PC-3 (cell line): ENCODE measurements at regions not wholly inside any gene's neighbourhood (a gene's known extent, or its start where the extent isn't known, plus 50 kb on each side); places are given as distances from the start of the nearest gene placed in this dataset.

ENCODE experiments used
- ATAC-seq: fragments of 200-7000 bp; cut with Tn5 transposase; 2 replicates; pipeline ENCODE4 v1.9.1; 2020; ENCODE audit warnings: mild to moderate bottlenecking, moderate library complexity
- BruUV-seq: library from RNA; stranded (reverse); fragments of 400-500 nt; replicated peaks from 2 replicates; lab custom pipeline; 2021; lab: Mats Ljungman, UMichigan
- CTCF ChIA-PET: fragments of 300-600 bp; sonication (Branson Sonifier 250); formaldehyde crosslinking; loops from one replicate; lab custom pipeline; 2022; ENCODE audit warnings: antibody characterized with exemption; lab: Charles Lee
- POLR2A ChIA-PET: fragments of 300-600 bp; sonication (Branson Sonifier 250); formaldehyde crosslinking; loops from one replicate; lab custom pipeline; 2022; ENCODE audit warnings: antibody characterized with exemption; ENCODE audit not compliant: unreplicated experiment; lab: Charles Lee
- DNase-seq: peaks from one replicate; pipeline ENCODE4 v3.0.0-alpha.2; 2015
- H2AFZ ChIP-seq: fragments of 300-600 bp; sonication (generic); 2 replicates; pipeline ENCODE4 v1.6.0; 2016; ENCODE audit warnings: antibody characterized with exemption, low read length
- H3F3A ChIP-seq: fragments of 300-600 bp; sonication (generic); one replicate; pipeline ENCODE4 v1.6.0; 2017; ENCODE audit warnings: antibody characterized with exemption, low read length, control low read depth, mild to moderate bottlenecking; ENCODE audit not compliant: unreplicated experiment
- H3K27ac ChIP-seq: fragments of 300-600 bp; sonication (generic); 2 replicates; pipeline ENCODE4 v1.5.1; 2016; ENCODE audit warnings: mild to moderate bottlenecking, low read length
- H3K27me3 ChIP-seq: fragments of 300-600 bp; sonication (generic); 2 replicates; pipeline ENCODE4 v1.6.1; 2016; ENCODE audit warnings: low read length, mixed read lengths
- H3K36me3 ChIP-seq: fragments of 300-600 bp; sonication (generic); 2 replicates; pipeline ENCODE4 v1.6.1; 2016; ENCODE audit warnings: low read depth, mixed run types, low read length, mixed read lengths
- H3K4me1 ChIP-seq: fragments of 300-600 bp; sonication (generic); 2 replicates; pipeline ENCODE4 v1.5.1; 2016; ENCODE audit warnings: low read length; ENCODE audit not compliant: insufficient read depth
- H3K4me2 ChIP-seq: fragments of 300-600 bp; sonication (generic); 2 replicates; pipeline ENCODE4 v1.6.0; 2016; ENCODE audit warnings: low read length
- H3K4me3 ChIP-seq: fragments of 300-600 bp; sonication (generic); 2 replicates; pipeline ENCODE4 v1.5.1; 2016; ENCODE audit warnings: mild to moderate bottlenecking, low read length, mixed read lengths
- H3K79me2 ChIP-seq: fragments of 300-600 bp; sonication (generic); 2 replicates; pipeline ENCODE4 v1.6.1; 2017; ENCODE audit warnings: low read length, mixed read lengths
- H3K9ac ChIP-seq: fragments of 300-600 bp; sonication (generic); 2 replicates; pipeline ENCODE4 v1.6.0; 2016; ENCODE audit warnings: mild to moderate bottlenecking, low read length
- H3K9me2 ChIP-seq: fragments of 300-600 bp; sonication (generic); replicated peaks from 2 replicates; pipeline ENCODE4 v1.6.1; 2016; ENCODE audit warnings: mixed run types, low read length, mixed read lengths
- H3K9me3 ChIP-seq: fragments of 300-600 bp; sonication (generic); 2 replicates; pipeline ENCODE4 v1.6.1; 2016; ENCODE audit warnings: low read length, mixed read lengths
- H4K20me1 ChIP-seq: fragments of 300-600 bp; sonication (generic); 2 replicates; pipeline ENCODE4 v1.6.1; 2016; ENCODE audit warnings: low read length, mixed read lengths
- CTCF ChIP-seq: fragments of 300-600 bp; sonication (generic); conservative IDR thresholded peaks from 2 replicates; pipeline ENCODE4 v1.5.1; 2017; ENCODE audit warnings: antibody characterized with exemption, low read depth, mild to moderate bottlenecking, low read length
- EZH2 ChIP-seq: fragments of 300-600 bp; sonication (generic); IDR thresholded peaks from one replicate; pipeline ENCODE4 v1.6.1; 2017; ENCODE audit warnings: antibody characterized with exemption, mild to moderate bottlenecking, low read length; ENCODE audit not compliant: unreplicated experiment
- EZH2phosphoT487 ChIP-seq: fragments of 300-600 bp; sonication (generic); IDR thresholded peaks from 2 replicates; pipeline ENCODE4 v1.6.1; 2018; ENCODE audit warnings: mild to moderate bottlenecking, antibody characterized with exemption, low read length, borderline replicate concordance
- intact Hi-C: fragments of 100-400 bp; cut with micrococcal nuclease; formaldehyde crosslinking; loops from 2 replicates; pipeline ENCODE4 v1.9.0; 2023

- DNase-seq (no peak), ATAC-seq (no peak)
- H4K20me1 ChIP-seq, result no peaks in the 10 kb centered on the region
- no peaks in the 10 kb centered on the region for H3K4me1 ChIP-seq
- no peak overlapping the region for H3K27ac ChIP-seq
- no peak overlapping the region for H3K4me3 ChIP-seq
- CTCF ChIA-PET, result no interaction called here
- H3F3A ChIP-seq, result no peaks in the 10 kb centered on the region
- no peaks in the 10 kb centered on the region for H3K27me3 ChIP-seq
- H3K9me2 ChIP-seq, result no peaks in the 10 kb centered on the region
- TF ChIP-seq EZH2phosphoT487 (no peak), CTCF (no peak), EZH2 (no peak)
- H2AFZ ChIP-seq, result no peak overlapping the region
- H3K36me3 ChIP-seq, result no peaks in the 10 kb centered on the region
- H3K79me2 ChIP-seq, result no peaks in the 10 kb centered on the region
- H3K9ac ChIP-seq, result no peak overlapping the region
- intact Hi-C loops, result no loop called here
- no TSS peak for BruUV-seq
- POLR2A ChIA-PET, result no interaction called here
- H3K4me2 ChIP-seq, result no peak overlapping the region
- H3K9me3 ChIP-seq, result no peaks in the 10 kb centered on the region
These were observed 683.4 kb upstream of the FSHR start for GRCh38 chr2:49837561-49838293.

GRCh38 chr2:49836017-49836416 is 681.7 kb upstream of the FSHR start:
- H3K9ac ChIP-seq, result no peak overlapping the region
- DNase-seq (no peak), ATAC-seq (no peak)
- no TSS peak for BruUV-seq
- H3K79me2 ChIP-seq, result no peaks in the 10 kb centered on the region
- ChIA-PET CTCF (no interaction called here), POLR2A (no interaction called here)
- H3K4me2 ChIP-seq, result no peak overlapping the region
- intact Hi-C loops, result no loop called here
- H3K27me3 ChIP-seq, result no peaks in the 10 kb centered on the region
- no peaks in the 10 kb centered on the region for H3K4me1 ChIP-seq
- H3K4me3 ChIP-seq, result no peak overlapping the region
- H3K9me2 ChIP-seq, result no peaks in the 10 kb centered on the region
- no peak for TF ChIP-seq EZH2
- no peak for TF ChIP-seq EZH2phosphoT487
- no peak for TF ChIP-seq CTCF
- no peaks in the 10 kb centered on the region for H3F3A ChIP-seq
- H3K9me3 ChIP-seq, result no peaks in the 10 kb centered on the region
- no peak overlapping the region for H3K27ac ChIP-seq
- no peaks in the 10 kb centered on the region for H4K20me1 ChIP-seq
- no peaks in the 10 kb centered on the region for H3K36me3 ChIP-seq
- no peak overlapping the region for H2AFZ ChIP-seq

- DNase-seq (no peak), ATAC-seq (no peak)
- Histone ChIP-seq H3K4me3 (no peak overlapping the region), H3K4me1 (no peaks in the 10 kb centered on the region), H2AFZ (no peak overlapping the region), H3K9me3 (no peaks in the 10 kb centered on the region), H3K27me3 (no peaks in the 10 kb centered on the region), H4K20me1 (no peaks in the 10 kb centered on the region), H3K9me2 (no peaks in the 10 kb centered on the region), H3K4me2 (no peak overlapping the region), H3F3A (no peaks in the 10 kb centered on the region), H3K27ac (no peak overlapping the region), H3K79me2 (no peaks in the 10 kb centered on the region), H3K36me3 (no peaks in the 10 kb centered on the region), H3K9ac (no peak overlapping the region)
- CTCF ChIA-PET, result no interaction called here
- POLR2A ChIA-PET, result no interaction called here
- no TSS peak for BruUV-seq
- no peak for TF ChIP-seq CTCF
- no peak for TF ChIP-seq EZH2phosphoT487
- TF ChIP-seq EZH2, result no peak
- intact Hi-C loops, result no loop called here
These were observed 680.1 kb upstream of the FSHR start for GRCh38 chr2:49834433-49834832.
